Urinary bladder (tissue), 3 donors: ENCODE measurements at regions not wholly inside any gene's neighbourhood (a gene's known extent, or its start where the extent isn't known, plus 50 kb on each side); places are given as distances from the start of the nearest gene placed in this dataset.
"Not testable (repeated sequence)": the region's sequence is repeated elsewhere in the genome, so short reads cannot be mapped to it uniquely, and the experiment has no call there.

Experiments
- DNase-seq: peaks from one replicate; pipeline ENCODE4 v3.0.0-alpha.2; 2015; ENCODE audit errors: extremely low spot score
- H3K27ac ChIP-seq: one replicate; pipeline ENCODE4 v1.5.1; 2013; ENCODE audit warnings: low read depth, mild to moderate bottlenecking, moderate library complexity
- H3K36me3 ChIP-seq: one replicate; pipeline ENCODE4 v1.6.1; 2013; ENCODE audit warnings: mild to moderate bottlenecking, moderate library complexity; ENCODE audit not compliant: insufficient read depth
- H3K4me1 ChIP-seq: one replicate; pipeline ENCODE4 v1.6.1; 2013; ENCODE audit warnings: mild to moderate bottlenecking, moderate library complexity; ENCODE audit not compliant: insufficient read depth
- H3K4me3 ChIP-seq: one replicate; pipeline ENCODE4 v1.5.1; 2013; ENCODE audit warnings: low read depth, low read length
- WGBS: extraction: QIAGEN DNeasy Blood & Tissue Kit; methylation state at CpG from one replicate; pipeline ENCODE4 v1.1.7; 2013; 5-methylcytosine and 5-hydroxymethylcytosine counted together
- donor health status: healthy with polysubstance abuse.
- donor health status: healthy.

DNA sequence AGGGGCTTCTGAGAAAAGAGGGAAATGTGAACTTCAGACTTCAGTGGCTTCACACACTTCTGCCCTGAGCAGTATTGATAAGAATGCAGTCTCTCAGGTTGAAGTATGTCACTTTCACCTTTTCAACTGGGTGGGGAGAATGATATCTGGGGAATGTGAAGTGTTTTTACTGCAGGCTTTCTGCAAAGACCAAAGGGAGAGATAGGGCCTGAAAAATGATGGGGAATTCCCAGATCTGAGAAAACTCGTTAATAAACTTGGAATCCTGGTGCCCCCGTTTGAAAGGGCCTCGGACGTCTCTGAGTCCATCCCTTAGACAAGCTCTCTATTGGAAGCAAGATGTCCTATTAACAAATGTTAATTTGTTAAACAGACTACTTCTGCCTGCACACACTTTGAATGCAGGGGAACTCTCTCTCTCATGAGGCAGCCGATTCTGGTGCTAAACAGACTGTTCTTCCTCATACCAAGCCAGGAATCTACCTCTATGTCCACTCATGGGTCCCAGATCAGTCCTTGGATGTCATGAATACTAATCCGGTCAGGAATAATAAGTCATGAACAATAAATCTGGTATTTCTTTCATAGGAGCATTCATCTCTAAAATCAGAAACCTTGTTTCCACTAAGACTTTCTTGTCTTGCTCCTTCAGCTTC, 193.6 kb downstream of the JCAD start:
- Histone ChIP-seq H3K36me3 (no peaks in the 10 kb centered on the region), H3K27ac (no peak overlapping the region), H3K4me1 (no peaks in the 10 kb centered on the region), H3K4me3 (no peak overlapping the region)
- 51% methylated on average over 6 of the region's 6 CpGs for WGBS
- no peak for DNase-seq

- DNase-seq: no peak
- Histone ChIP-seq H3K4me3 (no peak overlapping the region), H3K27ac (no peak overlapping the region), H3K36me3 (no peaks in the 10 kb centered on the region), H3K4me1 (no peaks in the 10 kb centered on the region)
- 82% methylated on average over 4 of the region's 4 CpGs for WGBS
Measured at GRCh38 chr10:29862923-29863614, 196.3 kb downstream of the JCAD start.

DNA sequence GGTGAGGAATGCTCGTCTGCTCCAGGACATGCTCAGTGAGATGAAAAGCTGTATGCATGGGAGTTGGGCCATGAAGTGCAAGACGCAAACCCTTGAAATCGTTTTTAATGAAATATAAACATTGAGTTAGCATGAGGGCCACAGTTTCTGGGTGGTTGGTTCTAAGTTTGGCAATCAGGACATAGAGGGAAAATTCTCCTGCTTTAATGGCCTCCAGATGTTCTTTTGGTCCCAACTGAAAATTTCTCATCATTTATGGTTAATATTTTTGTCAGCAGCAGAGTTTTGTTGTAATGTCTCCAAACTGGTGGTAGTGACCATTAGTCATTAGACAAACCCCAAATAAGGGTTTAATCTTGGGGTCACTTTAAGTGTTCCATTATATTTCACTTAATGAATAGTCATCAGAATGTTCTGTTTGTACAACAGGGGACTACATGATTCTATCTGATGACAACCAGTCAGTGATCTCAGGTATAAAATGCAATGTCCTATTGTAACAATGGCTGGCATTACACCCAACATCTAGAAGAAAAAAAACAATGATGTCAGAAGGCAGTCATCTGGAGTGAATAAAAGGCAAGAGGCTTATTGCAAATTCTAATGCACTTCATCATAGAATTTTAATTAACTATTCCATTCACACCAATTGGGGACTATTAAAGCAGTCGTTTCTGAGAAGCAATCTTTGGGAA, 197.4 kb downstream of the JCAD start:
- H3K4me3 ChIP-seq: no peak overlapping the region
- no peaks in the 10 kb centered on the region for H3K4me1 ChIP-seq
- H3K27ac ChIP-seq: no peak overlapping the region
- no peaks in the 10 kb centered on the region for H3K36me3 ChIP-seq
- 58% methylated on average over 4 of the region's 4 CpGs for WGBS
- no peak for DNase-seq

- WGBS: 96% methylated on average over 5 of the region's 5 CpGs
- H3K36me3 ChIP-seq, H3K4me1 ChIP-seq, H3K4me3 ChIP-seq, H3K27ac ChIP-seq, DNase-seq: not testable (repeated sequence)
Measured at GRCh38 chr10:29861231-29861630, 198.2 kb downstream of the JCAD start.

DNA sequence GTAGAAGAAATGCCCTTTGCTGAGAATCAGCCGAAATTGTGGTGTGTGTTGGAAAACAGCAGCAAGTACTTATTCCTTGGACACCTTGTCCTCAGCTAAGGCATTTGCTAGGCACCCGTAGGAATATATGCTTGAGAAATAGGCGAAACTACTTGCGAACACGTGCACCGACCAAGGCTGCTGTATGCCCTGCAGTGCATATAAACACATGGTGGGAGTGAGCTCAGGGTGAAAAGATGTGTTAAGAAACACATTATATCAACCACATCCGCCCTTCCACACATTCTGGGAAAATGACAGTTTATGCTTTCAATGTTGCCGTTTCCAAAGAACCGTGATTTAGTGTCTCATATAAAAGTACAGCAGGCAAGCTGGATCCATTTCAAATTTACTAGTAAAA, 199.2 kb downstream of the JCAD start:
- Histone ChIP-seq H3K27ac (no peak overlapping the region), H3K4me1 (no peaks in the 10 kb centered on the region), H3K4me3 (no peak overlapping the region), H3K36me3 (no peaks in the 10 kb centered on the region)
- no peak for DNase-seq
- 70% methylated on average over 9 of the region's 9 CpGs for WGBS

DNA sequence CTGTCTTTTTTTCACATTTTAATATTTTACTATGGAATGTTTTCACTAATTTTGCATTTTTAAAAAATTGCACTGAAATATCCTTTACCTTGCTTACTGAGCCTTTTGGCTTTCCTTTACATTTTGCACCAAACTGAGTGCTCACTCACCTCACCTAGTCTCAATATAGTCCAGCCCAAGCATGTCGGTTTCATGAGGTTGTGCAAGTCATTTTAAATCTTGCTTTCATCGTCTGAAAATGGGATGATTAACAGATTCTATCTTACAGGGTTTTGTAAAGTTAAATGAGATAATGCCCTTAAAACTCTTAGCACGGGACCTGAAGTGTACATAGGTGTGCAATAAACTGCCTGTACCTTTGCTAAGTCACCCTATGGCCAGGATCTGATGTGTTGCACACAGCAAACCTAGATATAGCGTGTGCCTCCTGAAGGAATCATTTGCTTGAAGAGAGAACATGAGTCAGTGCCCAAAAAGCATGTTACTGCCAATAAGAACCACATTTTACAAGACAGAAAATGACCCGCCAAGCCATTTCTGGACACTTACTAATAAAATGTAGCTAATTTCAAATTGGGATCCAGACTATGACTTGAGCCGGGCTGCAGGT, 199.8 kb downstream of the JCAD start:
- H3K27ac ChIP-seq: no peak overlapping the region
- 77% methylated on average over 6 of the region's 6 CpGs for WGBS
- H3K4me1 ChIP-seq: no peaks in the 10 kb centered on the region
- no peaks in the 10 kb centered on the region for H3K36me3 ChIP-seq
- no peak for DNase-seq
- H3K4me3 ChIP-seq: no peak overlapping the region

- Histone ChIP-seq H3K36me3 (no peaks in the 10 kb centered on the region), H3K27ac (no peak overlapping the region), H3K4me1 (no peaks in the 10 kb centered on the region), H3K4me3 (no peak overlapping the region)
- 53% methylated on average over 3 of the region's 3 CpGs for WGBS
- no peak for DNase-seq
Measured at GRCh38 chr10:29858702-29859267, 200.6 kb downstream of the JCAD start.

GRCh38 chr10:29857843-29858701, 201.3 kb downstream of the JCAD start:
- no peak overlapping the region for H3K27ac ChIP-seq
- no peaks in the 10 kb centered on the region for H3K4me1 ChIP-seq
- H3K4me3 ChIP-seq: no peak overlapping the region
- WGBS: 20% methylated on average over 11 of the region's 11 CpGs
- DNase-seq: no peak
- H3K36me3 ChIP-seq: no peaks in the 10 kb centered on the region

DNA sequence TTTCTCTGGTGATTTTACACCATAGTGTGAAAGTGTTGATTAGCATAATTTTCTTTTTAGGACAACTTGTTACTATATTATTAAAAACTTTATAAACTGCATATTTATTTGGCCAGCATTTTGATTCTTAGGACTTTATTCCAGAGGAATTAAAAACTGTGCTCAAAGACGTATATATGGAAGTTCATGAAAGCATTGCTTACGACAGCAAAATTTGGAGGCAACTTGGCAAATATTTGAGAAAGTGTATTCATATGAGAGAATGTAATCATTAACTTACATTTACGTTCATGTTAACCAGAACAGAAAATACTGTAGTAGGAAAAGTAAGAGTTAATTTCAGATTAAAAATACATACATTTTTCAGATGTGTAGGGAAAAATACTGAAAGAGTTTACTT, 203.1 kb downstream of the JCAD start:
- 92% methylated on average over 3 of the region's 3 CpGs for WGBS
- H3K4me1 ChIP-seq: no peaks in the 10 kb centered on the region
- H3K27ac ChIP-seq: no peak overlapping the region
- H3K36me3 ChIP-seq: no peaks in the 10 kb centered on the region
- no peak overlapping the region for H3K4me3 ChIP-seq
- DNase-seq: no peak

DNA sequence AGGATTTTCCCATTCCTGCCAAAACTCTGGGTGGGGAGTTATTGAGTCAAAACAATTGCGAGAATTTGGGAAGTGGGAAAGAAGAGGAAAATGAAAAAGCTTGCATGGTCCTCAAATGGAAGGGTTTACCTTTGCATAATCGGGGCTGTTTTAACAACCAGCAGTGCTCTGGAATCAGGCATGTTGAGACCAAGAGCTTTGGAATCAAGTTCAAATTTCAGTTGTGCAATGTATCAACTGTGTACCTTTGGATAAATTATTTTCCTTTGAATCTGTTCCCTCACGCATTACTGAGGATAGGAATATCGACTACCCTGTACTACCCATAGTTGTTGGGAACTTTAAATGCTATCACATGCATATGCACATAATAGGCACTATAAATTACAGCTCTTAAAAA, 205.5 kb downstream of the JCAD start:
- no peaks in the 10 kb centered on the region for H3K36me3 ChIP-seq
- H3K4me1 ChIP-seq: no peaks in the 10 kb centered on the region
- no peak overlapping the region for H3K27ac ChIP-seq
- DNase-seq: no peak
- no peak overlapping the region for H3K4me3 ChIP-seq
- WGBS: 78% methylated on average over 4 of the region's 4 CpGs

- no peak overlapping the region for H3K4me3 ChIP-seq
- 82% methylated on average over 5 of the region's 5 CpGs for WGBS
- no peaks in the 10 kb centered on the region for H3K4me1 ChIP-seq
- H3K36me3 ChIP-seq: no peaks in the 10 kb centered on the region
- H3K27ac ChIP-seq: no peak overlapping the region
- no peak for DNase-seq
Measured at GRCh38 chr10:29851241-29851640, 208.1 kb downstream of the JCAD start.

- Histone ChIP-seq H3K27ac (no peak overlapping the region), H3K36me3 (no peaks in the 10 kb centered on the region), H3K4me3 (no peak overlapping the region), H3K4me1 (no peaks in the 10 kb centered on the region)
- 78% methylated on average over 3 of the region's 3 CpGs for WGBS
- DNase-seq: no peak
Measured at GRCh38 chr10:29850371-29850770, 209.0 kb downstream of the JCAD start.

- Histone ChIP-seq H3K4me3 (no peak overlapping the region), H3K4me1 (no peaks in the 10 kb centered on the region), H3K27ac (no peak overlapping the region), H3K36me3 (no peaks in the 10 kb centered on the region)
- 55% methylated on average over 3 of the region's 3 CpGs for WGBS
- no peak for DNase-seq
Measured at GRCh38 chr10:29849886-29850285, 209.5 kb downstream of the JCAD start.
